HG02938 (cell line): ENCODE measurements at regions not wholly inside any gene's neighbourhood (a gene's known extent, or its start where the extent isn't known, plus 50 kb on each side); places are given as distances from the start of the nearest gene placed in this dataset.
"Not testable (repeated sequence)": the region's sequence is repeated elsewhere in the genome, so short reads cannot be mapped to it uniquely, and the experiment has no call there.

Source experiments
- ATAC-seq: cut with Tn5 transposase; IDR thresholded peaks from one replicate; pipeline ENCODE4 v1.9.1; 2021; ENCODE audit warnings: mild to moderate bottlenecking, moderate library complexity; ENCODE audit not compliant: unreplicated experiment

- ATAC-seq, result no peak
Measured at GRCh38 chr7:91397612-91398011, 133.4 kb downstream of the FZD1 start.

GRCh38 chr7:91398341-91398740 lies 134.1 kb downstream of the FZD1 start:
- no peak for ATAC-seq

DNA sequence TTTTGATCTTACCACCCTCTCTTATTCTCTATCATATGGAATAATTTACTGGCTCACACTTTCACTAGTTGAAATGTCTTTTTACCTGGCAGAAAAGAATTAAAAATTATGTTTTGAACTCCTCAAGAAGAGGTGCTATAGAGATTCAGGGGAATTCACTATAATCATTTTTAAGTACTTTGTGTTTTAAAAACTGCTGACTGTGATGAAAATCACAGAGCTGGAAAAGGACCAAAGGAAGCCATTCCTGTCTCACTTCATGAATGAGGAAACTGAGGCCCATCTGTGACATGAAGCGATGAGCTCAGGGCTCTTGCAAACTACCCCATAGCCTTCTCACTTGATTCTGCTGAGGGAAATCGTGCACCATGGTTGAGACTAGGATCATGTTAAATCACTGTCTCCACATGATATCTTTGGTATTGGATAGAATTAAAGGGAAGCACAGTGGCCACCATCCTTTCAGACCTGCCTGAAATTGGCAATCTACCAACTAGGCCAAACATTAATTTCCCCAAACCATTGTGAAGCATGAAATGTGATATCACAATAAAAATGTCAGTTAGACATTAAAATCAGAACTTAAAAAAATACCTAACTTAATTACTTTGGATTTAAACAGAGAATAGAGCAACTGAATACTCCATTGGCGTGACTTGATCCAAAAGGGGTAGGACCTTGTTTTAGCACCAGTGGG lies 141.0 kb downstream of the FZD1 start:
- no peak for ATAC-seq

- ATAC-seq, result not testable (repeated sequence)
Measured at GRCh38 chr7:91405873-91406272, 141.6 kb downstream of the FZD1 start.

DNA sequence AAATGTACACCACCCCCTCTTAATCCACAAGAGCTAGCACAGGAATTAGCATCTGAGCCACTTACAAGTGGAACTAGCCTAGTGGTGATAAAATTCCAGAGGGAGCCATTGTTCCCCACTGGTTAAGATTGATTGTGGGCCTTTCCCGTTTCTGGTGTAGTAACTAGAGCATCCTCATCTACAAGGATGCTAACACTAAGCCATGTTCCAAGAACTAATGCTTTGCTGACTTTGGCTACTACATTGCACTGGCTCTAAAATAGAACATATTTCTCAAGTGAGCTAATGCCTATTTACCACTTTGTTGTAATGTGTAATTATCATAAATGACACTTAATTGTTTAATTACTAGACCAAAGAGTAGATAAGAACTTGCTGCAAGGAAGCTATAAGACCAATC lies 143.7 kb downstream of the FZD1 start:
- no peak for ATAC-seq

DNA sequence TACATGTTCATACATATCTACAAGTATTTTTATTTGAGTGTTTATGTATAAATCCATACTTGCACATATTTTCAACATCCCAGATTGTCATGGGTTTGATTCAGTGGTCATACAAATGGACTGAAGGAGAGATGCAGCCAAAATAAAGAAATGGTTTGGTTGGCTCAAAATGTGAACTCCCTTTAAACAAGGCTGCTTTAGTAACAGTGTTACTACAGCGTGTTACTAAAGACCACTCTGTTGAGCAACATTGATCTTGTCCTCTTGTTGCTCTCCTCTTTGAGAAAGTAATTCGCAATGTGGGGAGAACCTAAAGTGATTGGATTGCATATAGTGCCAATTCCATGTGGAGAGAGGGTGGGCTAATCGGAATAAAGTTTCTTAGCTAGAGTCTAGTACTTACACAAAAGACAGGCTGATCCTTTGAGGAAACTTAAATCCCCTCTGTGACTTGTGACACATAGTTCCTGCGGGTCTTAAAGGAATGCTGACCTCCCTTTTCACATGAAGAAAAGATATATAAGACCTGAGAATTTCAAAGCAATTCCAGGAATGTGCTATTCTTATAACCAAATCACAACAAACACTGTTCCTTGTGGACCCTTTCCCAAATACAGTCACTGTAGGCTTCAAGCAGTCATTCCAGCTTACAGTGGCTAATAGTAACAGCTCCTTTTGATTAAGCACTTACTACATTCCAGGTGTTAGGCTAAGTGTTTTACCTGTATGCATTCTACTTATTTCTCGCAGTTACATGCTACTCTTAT lies 144.3 kb downstream of the FZD1 start:
- ATAC-seq, result no peak

DNA sequence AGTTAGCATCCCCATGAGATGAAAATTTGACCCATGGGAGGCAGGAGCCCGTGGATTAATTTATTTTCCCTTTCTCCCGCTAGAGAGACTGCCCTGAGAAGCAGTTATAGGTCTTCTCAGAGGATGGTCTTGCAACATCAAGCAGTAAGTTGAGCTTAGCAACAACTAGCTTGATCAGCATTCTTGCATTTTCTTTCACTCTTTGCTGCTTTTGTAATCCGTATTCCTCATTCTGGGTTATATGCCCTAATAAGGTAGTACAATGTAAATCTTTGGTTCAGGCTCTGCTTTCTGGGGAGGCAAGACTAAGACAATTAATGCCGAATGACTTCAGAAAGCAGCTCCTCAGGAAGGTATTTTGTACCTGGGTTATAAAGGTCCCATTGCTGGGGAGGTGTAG lies 146.8 kb downstream of the FZD1 start:
- ATAC-seq, result no peak

DNA sequence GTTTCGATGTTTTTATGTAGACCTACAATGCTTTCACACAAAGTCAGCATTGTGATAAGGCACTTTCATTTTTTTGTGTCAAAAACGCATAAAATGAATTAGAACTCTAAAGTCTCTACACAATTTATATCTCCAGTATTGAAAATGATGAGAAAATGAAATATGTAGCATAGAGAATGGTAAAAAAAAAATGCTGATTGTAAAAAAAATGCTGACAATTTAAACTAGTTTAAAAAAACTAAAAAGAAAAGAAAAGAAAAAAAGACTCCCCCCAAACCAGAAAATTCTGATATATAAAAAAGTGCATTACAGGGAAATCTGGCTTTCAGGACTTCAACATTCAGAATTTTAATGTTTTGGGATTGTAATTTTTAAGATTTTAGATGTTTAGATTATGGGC lies 148.1 kb downstream of the FZD1 start:
- ATAC-seq, result no peak

DNA sequence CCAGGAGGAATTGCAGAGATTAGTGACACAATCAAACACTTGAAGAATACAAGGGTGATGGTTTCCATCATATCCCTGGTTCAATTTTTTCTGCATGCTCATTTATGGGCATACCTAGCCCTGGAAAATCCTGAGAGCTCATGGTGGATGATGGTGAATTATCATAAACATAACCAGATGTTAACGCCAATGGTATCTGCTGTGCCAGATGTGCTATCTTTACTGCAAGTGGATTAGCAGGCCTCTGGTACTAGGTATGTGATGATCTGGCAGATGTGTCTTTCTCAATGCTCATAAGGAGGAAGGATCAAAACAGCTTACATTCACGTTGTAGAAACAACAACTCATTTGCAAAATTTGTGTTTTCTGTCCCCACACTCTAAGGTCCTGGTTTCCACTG lies 150.5 kb downstream of the FZD1 start:
- no peak for ATAC-seq

GRCh38 chr7:91416155-91416865 lies 152.1 kb downstream of the FZD1 start:
- ATAC-seq, result no peak

DNA sequence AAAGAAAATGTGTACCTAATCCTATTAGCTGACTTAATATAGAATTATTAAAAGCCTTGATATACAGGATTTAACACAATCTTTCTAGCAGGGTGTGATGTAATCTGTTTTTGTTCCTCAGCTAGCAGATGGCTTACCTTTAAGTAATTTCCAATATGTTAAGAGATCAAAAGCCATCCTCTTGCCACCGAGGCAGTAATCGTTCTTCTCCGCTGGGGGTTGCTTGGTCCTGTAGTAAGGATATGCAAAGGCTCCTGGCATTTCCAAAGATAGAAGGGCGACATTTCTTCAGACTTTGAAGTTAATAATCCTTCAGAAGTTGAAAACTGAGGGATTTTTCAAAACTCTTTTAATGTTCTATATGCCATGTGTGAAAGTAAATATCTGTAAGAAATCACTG lies 156.4 kb downstream of the FZD1 start:
- no peak for ATAC-seq

- no peak for ATAC-seq
Measured at GRCh38 chr7:91421018-91421417, 156.8 kb downstream of the FZD1 start.

DNA sequence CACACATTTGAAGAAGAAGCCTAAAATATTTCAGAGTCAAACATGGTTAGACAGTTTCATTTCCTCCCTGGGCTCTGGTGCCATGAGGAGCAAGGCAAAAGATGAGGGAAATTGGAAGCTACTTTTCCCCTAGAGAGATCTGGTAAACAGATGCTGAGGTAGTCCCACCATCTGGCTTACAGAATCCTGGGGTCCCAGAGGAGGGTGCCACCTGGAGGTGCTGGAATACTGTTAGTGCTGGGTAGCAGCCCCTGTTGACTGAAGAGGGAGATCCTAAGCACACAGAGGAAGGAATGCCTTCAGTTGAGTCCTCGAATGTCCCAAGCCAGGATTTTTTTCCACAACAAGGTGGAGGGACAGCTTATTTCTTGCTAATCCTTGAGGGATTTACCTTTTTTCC lies 160.1 kb downstream of the FZD1 start:
- no peak for ATAC-seq

DNA sequence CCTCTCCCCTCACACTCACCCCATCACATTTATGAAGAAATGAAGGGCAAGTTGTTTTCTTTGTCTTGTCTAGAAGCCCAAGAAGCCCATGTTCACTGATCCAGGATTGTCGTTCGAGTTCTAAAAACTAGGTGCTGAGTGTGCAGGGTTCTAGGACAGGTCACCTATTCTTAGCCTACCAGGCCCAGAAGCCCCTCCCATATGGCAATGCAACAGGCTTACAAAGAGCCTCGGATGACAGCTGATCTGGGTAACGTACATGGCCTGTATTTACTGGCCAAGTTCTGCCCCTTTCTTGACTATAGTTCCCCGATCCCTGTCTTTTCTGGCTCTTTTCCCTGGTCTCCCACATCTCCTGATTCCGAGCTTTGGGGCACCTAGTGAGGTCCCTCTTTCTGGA lies 160.9 kb downstream of the FZD1 start:
- ATAC-seq, result no peak

DNA sequence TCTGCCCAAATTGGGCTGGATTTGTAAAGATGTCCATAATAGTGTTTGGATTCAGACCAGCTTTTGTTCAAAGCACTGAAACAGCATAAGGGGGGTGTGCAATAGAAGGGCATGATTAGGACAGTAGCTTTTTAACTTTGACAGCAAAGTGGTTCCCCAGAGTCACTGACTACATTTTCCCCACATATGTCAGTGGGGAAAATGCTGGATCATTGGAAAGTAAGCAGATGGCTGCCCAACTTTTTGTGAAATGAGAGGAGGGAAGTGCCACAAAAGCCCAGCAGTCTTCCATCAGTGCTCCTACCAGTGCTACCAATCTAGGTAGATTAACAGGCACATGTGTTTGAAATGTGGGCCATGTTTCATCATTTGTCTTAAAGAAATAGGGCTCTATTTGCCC lies 162.8 kb downstream of the FZD1 start:
- no peak for ATAC-seq

DNA sequence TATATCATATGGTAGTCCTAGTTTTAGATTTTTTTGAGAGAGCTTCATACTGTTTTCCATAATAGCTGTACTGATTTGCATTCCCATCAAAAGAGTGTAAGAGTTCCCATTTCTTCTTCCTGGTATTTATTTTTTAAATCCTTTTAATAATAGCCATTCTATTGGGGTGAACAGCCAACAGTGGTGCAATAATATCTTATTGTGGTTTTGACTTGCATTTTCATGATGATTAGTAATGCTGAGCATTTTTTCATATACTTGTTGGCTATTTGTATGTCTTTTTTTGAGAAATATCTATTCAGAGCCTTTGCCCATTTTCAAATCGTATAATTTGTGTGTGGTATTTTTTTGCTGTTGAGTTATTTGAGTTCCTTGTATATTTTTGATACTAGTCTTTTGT lies 167.4 kb downstream of the FZD1 start:
- no peak for ATAC-seq

- no peak for ATAC-seq
Measured at GRCh38 chr7:91434836-91435235, 170.6 kb downstream of the FZD1 start.

GRCh38 chr7:91435381-91436059 lies 171.3 kb downstream of the FZD1 start:
- no peak for ATAC-seq

- ATAC-seq, result no peak
Measured at GRCh38 chr7:91436655-91437054, 172.4 kb downstream of the FZD1 start.

GRCh38 chr7:91440198-91440597 lies 176.0 kb downstream of the FZD1 start:
- not testable (repeated sequence) for ATAC-seq

DNA sequence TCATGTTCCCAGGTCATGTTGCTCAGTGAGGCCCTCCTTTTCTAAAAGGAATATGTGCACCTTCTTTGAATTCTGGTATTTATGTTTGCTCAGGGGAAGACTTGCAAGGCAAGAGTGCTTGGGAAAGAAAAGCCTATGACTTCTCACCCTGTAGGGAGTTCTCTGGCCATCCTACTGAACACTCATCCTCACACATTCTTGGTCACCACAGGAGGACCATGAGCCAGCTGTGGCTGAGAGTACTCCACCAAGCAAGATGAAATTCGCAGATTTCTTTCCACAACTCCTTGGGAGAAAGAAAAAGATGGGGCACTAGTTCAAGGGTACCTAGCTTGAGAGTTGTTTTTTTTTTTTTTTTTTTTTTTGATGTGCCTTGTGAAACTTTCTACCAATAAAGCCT lies 179.6 kb downstream of the FZD1 start:
- ATAC-seq, result no peak
